Jurkat, Clone E6-1 (cell line): ENCODE measurements at regions not wholly inside any gene's neighbourhood (a gene's known extent, or its start where the extent isn't known, plus 50 kb on each side); places are given as distances from the start of the nearest gene placed in this dataset.

Experiments used
- DNase-seq: peaks from one replicate; pipeline ENCODE4 v3.0.0-alpha.2; 2011; ENCODE audit warnings: low read depth, low spot score
- H3K4me3 ChIP-seq: 2 replicates; pipeline ENCODE4 v1.5.1; 2011; ENCODE audit warnings: mild to moderate bottlenecking, low read length, control low read depth, moderate library complexity

GRCh38 chr2:12862541-12862940 is 145.8 kb downstream of the TRIB2 start:
- H3K4me3 ChIP-seq, result no peak overlapping the region
- no peak for DNase-seq

DNA sequence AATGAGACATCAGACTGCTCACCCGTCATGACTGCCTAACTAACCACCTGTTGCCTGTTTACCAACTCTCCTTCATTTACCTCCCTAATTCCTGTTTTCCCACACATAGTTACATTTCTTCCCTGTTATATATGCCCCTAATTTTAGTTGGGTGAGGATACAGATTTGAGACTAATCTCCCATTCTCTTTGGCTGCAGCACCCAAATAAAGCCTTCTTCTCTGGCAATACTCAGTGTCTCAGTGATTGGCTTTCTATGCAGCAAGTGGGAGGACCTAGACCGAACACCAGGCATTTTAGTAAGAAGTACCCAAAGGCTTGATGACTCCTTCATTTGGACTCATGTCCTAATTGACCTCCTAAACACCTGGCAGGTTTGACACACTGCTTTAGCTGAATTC is 147.2 kb downstream of the TRIB2 start:
- no peak overlapping the region for H3K4me3 ChIP-seq
- no peak for DNase-seq

- no peak for DNase-seq
- no peak overlapping the region for H3K4me3 ChIP-seq
These were observed 151.0 kb downstream of the TRIB2 start for GRCh38 chr2:12867631-12868287.

DNA sequence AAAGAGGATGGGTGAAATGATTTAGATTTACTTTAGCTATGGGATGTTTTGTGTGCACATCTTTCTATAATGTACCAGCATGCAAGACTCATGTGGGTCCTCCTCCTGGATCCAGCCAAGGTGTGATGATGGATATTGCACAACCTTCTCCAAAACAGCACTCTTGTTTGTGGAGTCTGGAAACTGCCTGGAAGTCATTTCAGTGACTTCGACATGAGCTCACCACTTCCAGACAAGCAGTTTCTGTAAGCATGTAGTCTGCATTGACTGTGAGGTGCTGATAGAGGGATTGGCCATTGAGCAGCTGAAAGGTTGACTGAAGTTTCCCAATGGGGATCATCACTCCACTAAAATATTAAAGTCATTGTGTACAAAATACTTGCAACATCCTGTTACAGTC is 154.0 kb downstream of the TRIB2 start:
- no peak overlapping the region for H3K4me3 ChIP-seq
- no peak for DNase-seq

DNA sequence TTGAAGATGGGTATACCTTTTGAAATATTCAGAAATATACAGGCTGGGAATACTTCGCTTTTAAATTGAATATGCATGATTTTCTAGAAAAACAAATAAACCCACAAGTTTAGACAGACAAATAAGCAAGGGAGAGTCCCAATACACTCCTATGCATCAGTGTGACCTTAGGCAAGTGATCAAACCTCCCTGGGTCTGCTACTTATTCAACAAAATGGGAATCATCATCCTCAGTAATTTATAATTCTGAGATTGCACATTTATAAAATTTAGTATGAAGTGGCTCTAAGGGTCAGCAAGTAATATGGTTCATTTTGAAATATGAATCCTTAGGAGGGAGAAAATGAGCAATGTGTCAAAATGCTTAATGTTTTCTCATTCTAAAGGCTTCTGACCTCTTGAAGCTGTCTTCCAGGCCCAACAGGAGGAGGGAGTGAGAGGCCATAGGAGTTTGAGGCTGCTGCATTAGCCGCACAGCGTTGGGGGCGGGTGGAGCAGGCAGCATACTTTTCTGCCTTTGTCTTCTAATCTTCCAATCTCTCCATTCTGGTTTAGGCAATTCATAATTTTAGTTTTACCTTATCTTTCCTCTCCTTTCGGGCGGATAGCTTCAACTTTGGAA is 155.1 kb downstream of the TRIB2 start:
- no peak for DNase-seq
- no peak overlapping the region for H3K4me3 ChIP-seq

DNA sequence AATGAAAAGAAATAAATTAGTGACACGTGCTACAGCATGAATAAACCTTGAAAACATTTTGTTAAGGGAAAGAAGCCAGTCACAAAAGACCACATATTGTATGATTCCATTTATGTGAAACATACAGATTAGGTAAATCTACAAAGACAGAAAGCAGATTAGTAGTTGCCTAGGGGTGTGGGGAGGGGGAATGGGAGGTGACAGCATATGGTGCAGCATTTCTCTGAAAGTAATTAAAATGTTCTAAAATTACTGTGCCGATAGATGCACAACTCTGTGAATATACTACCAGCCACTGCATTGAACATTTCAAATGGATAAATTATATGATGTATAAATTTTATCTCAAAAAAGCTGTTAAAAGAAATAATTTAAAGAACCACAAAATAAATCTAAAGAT is 161.0 kb downstream of the TRIB2 start:
- DNase-seq, result no peak
- no peak overlapping the region for H3K4me3 ChIP-seq

DNA sequence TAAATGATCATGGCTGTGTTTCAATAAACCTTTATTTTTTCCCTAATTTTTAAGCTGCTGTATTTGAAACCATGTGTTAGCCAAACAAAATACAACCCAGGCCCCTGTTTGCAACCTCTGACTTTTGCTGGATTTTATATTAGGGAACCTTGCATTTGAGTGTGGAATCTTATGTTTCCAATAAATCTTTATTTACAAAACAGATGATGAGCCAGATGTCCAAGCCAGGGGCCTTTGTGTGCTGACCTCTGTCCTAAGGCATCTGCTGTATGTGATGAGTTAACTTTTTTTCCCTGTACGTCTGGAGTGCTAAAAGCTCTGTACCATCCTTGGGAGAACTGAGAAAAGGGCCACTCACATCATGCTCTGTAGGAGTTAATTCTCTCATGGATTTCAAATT is 162.9 kb downstream of the TRIB2 start:
- H3K4me3 ChIP-seq, result no peak overlapping the region
- DNase-seq, result no peak

- DNase-seq, result peak; percentile 2
- no peak overlapping the region for H3K4me3 ChIP-seq
These were observed 165.2 kb downstream of the TRIB2 start for GRCh38 chr2:12881952-12882351.

DNA sequence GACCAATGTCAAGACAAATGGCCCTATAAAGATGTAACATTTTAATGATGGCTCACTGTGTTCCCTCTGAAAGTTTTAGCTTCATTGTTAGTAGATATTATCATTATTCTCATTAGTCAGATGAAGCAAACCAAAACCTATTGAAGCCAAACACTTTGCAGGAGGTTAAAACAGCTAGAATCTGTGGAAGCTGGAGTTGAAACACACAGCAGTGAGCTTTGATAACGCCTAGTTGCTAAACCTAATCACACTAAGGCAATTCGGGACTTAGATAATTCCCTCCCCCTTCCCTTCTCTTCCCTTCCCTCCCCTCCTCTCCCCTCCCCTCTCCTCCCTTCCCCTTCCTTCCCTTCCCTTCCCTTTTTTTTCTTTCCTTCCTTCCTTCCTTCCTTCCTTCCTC is 165.7 kb downstream of the TRIB2 start:
- DNase-seq, result no peak
- H3K4me3 ChIP-seq, result no peak overlapping the region

GRCh38 chr2:12883906-12884305 is 167.2 kb downstream of the TRIB2 start:
- no peak for DNase-seq
- no peak overlapping the region for H3K4me3 ChIP-seq

DNA sequence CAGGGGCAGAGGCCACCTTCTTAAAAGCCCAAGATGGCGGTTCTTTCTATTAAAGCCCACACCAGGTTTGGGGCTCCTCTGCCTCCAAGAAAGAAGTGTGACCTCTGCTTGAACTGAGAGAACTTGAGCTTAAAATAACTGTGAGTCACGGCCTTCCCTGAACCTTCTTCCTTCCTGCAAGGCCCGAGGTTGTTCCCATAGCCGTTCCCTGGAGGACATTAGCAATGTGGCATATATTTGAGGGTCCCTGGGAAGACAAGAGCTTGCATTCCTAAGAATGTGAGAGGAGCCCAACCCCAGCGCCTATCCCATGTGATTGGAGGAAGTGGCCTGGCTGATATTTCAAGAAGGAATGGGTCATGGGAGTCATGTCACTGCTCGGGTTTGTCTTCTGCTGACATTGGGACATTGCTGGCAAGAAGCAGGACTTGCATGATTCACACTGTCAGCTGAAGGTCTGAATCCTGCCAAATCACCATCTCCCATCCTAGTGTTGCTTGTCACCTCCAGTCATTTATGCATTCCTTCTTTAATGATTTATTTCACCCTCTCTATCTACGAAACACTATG is 168.1 kb downstream of the TRIB2 start:
- no peak overlapping the region for H3K4me3 ChIP-seq
- no peak for DNase-seq

DNA sequence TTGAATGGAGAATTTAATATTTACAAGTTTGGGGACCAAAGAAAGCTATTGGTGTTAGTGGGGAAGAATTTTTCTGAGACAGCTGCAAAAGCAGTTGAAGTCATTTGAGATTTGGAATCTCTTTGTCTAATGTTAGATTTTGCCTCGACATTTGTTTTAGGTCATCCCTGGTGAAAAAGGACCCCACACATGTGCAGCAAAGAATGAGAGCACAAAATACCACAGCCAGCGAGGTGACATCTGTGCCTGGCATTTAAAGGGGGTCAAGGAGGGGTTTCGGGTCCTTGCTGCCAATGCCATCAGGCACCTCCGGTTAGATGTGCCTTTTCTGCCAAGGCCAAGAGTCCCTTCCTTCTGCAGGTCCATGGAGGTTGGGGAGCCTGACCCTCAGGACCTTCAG is 173.3 kb downstream of the TRIB2 start:
- no peak overlapping the region for H3K4me3 ChIP-seq
- no peak for DNase-seq

DNA sequence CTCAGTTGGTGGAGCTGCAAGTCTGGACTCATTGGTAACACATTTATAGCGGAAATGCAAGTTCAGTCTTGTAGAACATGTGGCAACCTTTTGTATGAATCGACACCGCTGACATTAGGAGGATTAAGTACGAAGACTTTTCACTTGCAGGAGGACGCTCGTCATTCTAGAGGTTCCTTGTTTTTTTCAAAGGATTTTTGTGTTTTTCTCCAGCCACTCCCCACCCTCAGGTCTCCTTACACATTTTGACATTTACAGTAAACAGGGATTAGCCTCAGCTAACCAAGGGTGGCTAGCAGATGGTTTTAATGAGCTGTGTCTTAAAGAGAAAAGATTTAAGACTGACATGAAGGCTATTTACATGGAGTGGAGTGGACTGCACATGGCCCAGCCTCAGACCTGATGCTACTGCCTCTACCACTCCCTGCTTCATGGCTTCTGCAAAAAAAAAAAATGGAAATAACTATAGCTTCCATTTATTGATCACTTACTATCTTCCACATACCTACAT is 173.8 kb downstream of the TRIB2 start:
- no peak overlapping the region for H3K4me3 ChIP-seq
- DNase-seq, result no peak

DNA sequence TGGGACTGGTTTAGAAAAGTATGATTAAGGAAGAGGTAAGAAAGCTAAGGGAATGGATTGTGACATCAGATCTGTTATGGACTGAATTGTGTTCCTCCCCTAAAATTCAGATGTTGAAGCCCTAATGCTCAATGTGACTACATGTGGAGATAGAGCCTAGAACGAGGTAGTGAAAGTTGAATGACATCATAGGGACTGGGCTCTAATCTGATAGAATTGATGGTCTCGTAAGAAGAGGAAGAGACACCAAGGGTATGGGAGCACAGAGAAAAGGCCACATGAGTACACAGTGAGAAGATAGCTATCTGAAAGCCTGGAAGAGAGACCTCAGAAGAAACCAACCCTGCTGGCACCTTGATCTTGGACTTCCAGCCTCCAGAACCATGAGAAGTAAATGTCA is 178.3 kb downstream of the TRIB2 start:
- no peak overlapping the region for H3K4me3 ChIP-seq
- no peak for DNase-seq

DNA sequence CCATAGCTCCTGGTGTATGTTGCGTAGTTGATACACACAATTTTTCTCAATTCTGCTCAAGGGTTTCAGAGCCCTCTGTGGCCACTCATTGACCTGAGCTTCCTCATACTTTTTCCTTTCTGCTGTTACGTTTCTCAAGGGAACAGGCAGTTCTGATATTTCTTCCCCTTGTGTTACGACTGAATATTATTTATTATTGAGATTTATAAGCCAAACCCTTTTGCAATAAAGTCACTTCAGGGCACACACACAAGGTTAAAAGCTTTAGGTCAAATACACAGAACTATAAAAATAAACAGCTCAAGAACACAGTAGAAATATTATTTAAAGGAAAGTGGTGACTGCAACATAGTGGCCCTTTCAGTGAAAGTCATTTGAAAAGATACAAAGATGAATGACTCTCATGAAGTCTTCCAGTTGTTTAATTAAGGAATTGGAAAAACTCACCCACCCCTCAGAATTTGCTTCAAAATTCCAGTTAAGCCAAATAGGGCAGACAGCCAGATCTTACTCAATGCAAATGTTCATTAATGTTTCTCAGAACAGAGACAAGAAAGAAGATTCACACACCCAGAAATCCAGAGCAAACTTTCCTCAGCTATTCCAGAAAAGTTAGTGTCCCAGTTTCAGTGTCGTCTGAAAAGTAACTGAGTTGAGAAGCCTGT is 179.7 kb downstream of the TRIB2 start:
- no peak overlapping the region for H3K4me3 ChIP-seq
- no peak for DNase-seq

GRCh38 chr2:12897181-12897580 is 180.4 kb downstream of the TRIB2 start:
- H3K4me3 ChIP-seq, result no peak overlapping the region
- no peak for DNase-seq

DNA sequence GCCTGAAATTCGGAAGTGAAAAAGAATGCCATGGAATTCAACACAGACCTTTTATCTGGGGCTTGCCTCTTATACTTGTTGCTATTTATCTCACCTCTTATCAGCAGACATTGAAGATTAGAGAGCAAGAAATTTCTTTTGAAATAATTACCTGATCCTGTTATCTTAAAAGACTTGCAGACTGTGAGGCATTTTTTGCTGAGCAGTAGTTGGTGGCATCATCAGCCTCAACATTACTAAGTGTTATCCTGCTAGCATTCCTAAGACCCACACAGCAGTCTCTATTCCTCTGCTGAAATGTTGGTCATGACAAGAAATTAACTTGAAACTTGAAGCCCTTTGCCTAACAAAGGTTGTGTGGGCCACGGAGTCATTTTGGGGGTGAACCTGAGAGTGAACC is 186.5 kb downstream of the TRIB2 start:
- no peak overlapping the region for H3K4me3 ChIP-seq
- DNase-seq, result no peak

- no peak overlapping the region for H3K4me3 ChIP-seq
- DNase-seq, result no peak
These were observed 193.7 kb downstream of the TRIB2 start for GRCh38 chr2:12910431-12910830.

DNA sequence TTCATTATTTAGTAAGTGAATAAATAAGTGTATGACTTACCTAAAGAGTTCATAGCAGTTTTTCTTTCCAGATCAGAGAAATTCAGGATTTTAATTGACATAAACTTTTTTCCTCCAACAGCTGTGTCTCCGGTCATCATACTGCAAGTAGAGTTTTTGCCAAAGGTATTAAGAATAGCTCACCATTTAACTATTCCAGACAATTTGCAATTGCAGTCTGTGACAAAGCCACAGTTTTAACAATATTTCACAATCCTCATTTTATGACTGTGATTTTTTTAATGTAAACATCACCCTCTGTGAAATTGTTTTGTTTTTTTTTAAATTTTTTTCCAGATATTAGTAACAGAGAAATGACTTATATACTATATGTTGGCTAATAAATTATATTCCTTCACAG is 199.1 kb downstream of the TRIB2 start:
- DNase-seq, result no peak
- no peak overlapping the region for H3K4me3 ChIP-seq

DNA sequence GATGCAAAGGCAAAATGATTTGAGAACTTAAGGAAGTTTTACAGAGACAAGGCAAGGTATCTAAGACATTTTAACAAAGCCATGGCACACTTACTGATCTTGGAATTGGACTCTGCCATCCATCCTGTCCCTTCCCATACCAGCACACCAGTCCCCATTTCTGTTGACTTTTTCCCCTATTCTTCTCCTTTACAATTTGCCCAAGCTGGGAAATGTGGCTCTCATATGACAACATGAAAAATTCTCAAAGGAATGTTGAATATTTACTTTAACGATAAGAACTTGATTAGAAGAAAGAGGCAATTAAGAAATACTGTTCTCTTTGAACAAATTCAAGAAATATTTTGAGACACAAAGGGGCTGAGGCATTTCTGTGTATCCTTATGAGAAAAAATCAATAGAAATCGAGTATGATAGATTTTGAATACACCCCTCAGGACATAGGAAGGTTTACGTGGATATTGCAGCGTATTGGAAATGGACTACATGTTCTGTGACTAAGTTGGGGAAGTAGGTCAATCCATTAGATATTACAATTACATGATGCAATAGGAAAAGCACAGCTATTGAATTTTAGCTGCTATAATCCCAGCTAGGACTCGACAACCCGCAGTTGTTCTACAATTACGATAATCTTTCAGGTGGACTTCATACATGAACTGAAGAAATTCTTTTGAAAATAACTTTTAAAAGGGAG is 201.6 kb downstream of the TRIB2 start:
- no peak overlapping the region for H3K4me3 ChIP-seq
- no peak for DNase-seq
